GM12873 (cell line): ENCODE measurements at regions not wholly inside any gene's neighbourhood (a gene's known extent, or its start where the extent isn't known, plus 50 kb on each side); places are given as distances from the start of the nearest gene placed in this dataset.

Source experiments
- TF ChIP-seq, protein P1 (sequence below): IDR thresholded peaks from 2 replicates; pipeline ENCODE4 v1.5.1; 2012; ENCODE audit warnings: low read depth, mild to moderate bottlenecking, moderate library complexity, low read length, control low read depth; ENCODE audit not compliant: insufficient read depth; ENCODE audit errors: missing control alignments

DNA sequence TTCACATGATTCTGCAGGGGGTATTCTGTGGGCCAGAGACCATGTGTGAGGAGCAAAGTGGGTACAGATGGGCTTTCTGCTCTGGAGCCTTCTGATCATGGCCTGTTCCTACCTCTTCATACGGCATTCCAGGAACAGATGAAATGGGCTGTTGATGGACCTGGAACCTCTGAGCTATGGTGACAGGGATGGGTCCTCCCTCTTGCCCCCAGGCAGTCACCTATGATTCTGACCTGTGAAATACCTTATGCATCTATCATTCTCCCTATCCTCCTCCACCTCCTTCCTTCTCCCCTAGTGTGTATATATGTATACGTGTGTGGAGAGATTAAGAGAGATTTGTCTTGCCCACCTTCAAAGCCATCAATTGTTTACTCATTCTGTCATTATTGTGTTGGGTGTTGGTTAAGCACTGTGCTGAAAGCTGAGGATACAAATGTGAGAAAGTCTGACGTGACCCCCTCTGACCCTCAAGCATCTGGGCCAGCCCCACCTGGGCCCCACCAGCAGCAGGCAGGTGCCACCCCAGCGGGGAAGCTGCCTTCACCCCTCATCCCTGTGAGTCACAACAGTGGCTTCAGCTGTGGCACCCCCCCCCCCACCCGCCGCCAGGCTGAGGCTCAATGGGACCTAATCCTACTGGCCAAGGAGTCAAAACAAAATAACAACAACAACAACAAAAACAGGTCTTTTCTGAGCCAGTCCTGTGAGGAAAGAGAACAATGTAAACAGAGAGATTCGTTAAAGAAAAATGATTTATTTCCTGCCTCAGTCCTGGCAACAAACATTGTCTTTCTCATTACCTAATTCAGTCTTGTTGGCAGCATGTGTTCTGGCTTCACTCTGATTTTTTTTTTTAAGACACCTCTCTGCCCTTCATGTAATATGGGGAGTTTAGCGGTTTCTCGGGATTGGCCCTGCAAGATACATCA is 103.8 kb upstream of the CDC42EP3 start:
- TF ChIP-seq, protein P1, sequence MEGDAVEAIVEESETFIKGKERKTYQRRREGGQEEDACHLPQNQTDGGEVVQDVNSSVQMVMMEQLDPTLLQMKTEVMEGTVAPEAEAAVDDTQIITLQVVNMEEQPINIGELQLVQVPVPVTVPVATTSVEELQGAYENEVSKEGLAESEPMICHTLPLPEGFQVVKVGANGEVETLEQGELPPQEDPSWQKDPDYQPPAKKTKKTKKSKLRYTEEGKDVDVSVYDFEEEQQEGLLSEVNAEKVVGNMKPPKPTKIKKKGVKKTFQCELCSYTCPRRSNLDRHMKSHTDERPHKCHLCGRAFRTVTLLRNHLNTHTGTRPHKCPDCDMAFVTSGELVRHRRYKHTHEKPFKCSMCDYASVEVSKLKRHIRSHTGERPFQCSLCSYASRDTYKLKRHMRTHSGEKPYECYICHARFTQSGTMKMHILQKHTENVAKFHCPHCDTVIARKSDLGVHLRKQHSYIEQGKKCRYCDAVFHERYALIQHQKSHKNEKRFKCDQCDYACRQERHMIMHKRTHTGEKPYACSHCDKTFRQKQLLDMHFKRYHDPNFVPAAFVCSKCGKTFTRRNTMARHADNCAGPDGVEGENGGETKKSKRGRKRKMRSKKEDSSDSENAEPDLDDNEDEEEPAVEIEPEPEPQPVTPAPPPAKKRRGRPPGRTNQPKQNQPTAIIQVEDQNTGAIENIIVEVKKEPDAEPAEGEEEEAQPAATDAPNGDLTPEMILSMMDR = no peak

DNA sequence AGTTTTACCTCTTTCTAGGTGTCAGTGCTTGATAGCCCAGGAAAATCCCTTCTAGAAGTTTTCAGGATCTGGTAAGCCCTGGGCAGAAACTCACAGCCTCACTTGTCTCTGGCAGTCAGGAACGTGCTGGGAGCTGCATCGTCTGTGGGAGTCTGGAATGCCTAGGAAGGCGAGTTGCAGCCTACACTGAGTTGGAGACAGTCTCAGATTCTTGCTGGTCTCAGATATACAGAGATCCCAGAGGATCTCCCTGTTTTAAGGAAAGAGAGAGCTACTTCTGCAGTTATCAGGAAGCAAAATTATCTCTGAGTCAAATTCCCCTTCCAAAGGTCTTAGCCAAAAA is 104.4 kb upstream of the CDC42EP3 start:
- TF ChIP-seq, protein P1 = no peak

DNA sequence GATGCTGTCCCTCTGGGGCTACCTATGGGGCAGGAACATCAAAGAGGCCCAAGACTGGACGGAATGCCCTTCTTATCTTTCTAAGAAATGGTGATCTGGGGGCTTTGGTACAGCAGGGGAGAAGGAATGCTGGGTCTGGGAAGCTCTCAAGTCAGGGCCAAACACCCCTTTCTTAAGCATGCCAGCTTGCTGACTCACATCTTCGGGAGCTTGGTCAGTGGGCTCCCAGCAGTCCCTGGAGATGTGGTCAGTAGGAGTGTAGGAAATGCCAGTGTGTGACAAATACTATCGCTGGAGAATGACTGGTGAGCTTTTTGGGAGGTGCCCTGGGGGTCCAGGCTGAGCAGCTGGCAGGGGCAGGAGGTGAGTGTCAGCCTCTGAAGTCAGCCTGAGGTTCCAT is 105.0 kb upstream of the CDC42EP3 start:
- TF ChIP-seq, protein P1 = no peak

DNA sequence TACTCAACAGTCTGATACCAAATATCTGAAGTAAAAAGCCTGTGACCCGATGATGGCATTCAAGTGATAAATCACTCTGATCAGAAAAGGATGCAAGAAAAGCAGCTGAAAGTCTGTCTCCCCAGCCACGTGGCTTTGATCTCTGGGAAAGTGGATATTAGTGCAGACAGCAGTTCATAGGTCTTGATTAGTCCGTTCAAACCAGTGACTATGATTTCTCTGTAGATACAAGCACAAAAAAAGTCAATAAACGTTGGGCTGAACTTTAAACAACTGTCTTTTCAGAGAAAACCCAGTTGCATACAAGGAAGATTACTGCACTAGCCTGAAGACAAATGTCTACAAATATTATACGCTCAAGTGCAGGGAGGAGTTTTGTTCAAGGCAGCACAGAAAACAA is 107.7 kb upstream of the CDC42EP3 start:
- TF ChIP-seq, protein P1 = no peak

DNA sequence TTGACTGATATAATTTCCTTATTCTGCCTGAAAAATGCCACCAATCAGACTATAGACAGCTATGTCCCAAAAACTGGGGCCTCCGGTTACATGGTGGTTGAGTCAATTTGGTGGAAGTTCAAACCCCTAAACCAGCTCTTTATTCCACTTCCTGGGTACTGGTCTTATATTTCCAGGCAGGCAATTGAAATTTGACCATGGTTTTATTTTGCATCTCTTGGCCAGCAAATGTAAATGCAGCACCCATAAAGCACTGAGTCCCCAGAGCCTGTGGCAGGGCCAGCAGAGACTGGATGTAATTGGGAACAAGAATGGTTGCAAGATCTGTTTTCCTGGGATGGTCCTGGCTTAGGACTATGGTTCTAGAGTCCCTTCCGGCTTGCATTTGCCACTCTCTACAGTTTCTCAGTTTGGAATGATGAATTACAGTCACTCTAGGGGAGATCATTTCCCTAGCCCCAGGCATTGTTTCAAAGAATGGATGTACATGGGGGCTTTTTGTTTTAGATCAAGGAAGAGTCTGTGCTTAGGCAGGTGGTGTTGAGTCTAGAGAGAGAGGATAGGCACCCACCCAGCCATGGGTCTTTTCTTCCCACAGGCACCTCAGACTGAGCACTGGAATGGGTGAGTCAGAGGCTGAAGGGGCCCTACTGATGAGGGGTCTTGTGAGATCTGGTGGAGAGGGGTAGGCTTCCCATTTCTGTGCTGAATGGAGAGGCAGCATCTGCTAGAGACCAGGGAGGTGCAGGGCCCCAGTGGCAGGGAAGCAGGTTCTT is 108.4 kb upstream of the CDC42EP3 start:
- TF ChIP-seq, protein P1 = no peak

DNA sequence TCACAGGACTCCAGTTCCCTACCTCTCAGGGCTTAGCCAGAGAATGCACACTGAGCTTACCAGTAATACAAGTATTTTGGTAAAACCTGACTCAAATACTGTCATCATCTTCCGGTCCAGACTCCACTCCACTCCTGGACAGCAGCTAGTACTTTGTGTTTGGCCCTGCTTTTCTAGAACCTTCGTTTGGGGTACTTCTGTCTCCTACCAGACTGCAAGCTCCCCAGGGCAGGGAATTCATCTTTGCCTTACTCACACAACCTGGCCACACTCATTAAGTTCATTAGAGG is 108.9 kb upstream of the CDC42EP3 start:
- TF ChIP-seq, protein P1 = no peak

DNA sequence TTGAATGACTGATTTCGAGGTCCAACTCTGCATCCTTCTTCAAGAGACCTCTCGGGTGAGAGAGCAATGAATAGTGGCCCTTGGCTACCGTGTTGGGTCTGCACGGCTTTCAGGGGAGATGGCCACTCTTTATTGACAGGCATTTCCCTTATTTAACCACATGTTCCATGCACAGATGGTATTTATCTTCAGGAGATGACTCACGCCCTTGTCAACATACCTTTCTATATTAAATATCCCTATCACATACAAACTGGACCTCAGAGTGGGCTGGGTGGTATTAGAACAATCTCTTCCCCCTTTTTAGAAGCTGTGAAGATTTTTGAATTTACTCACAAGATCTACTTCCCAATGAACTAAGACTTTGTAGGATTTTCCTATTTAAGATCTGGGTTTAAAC is 109.6 kb upstream of the CDC42EP3 start:
- TF ChIP-seq, protein P1 = no peak
